WTC11 (cell line): ENCODE measurements at regions not wholly inside any gene's neighbourhood (a gene's known extent, or its start where the extent isn't known, plus 50 kb on each side); places are given as distances from the start of the nearest gene placed in this dataset.
"Not testable (repeated sequence)": the region's sequence is repeated elsewhere in the genome, so short reads cannot be mapped to it uniquely, and the experiment has no call there.

Source experiments
- ATAC-seq: fragments of 200-7000 bp; cut with Tn5 transposase; 2 replicates; pipeline ENCODE4 v1.10.0; 2021; ENCODE audit warnings: mild to moderate bottlenecking, moderate library complexity
- CTCF ChIA-PET: fragments of 300-600 bp; sonication (Branson Sonifier 250); formaldehyde crosslinking; loops from one replicate; lab custom pipeline; 2021; ENCODE audit warnings: antibody characterized with exemption; lab: Charles Lee
- POLR2A ChIA-PET: fragments of 350-600 bp; sonication (Branson Sonifier 250); formaldehyde crosslinking; loops from one replicate; lab custom pipeline; 2021; ENCODE audit warnings: antibody characterized with exemption; lab: Charles Lee
- DNase-seq: peaks from one replicate; pipeline ENCODE4 v3.0.0; 2021; ENCODE audit warnings: low spot score
- H3K27ac Mint-ChIP-seq: 2 replicates; pipeline ENCODE4 v1.8.0; 2021; ENCODE audit warnings: mixed read lengths
- H3K27me3 Mint-ChIP-seq: 2 replicates; pipeline ENCODE4 v1.8.0; 2021; ENCODE audit warnings: low read depth, mild to moderate bottlenecking, moderate library complexity, mixed read lengths
- H3K36me3 Mint-ChIP-seq: 2 replicates; pipeline ENCODE4 v1.8.0; 2021; ENCODE audit warnings: mixed read lengths
- H3K4me1 Mint-ChIP-seq: 2 replicates; pipeline ENCODE4 v1.8.0; 2022; ENCODE audit warnings: mixed read lengths
- H3K4me3 Mint-ChIP-seq: 2 replicates; pipeline ENCODE4 v1.8.0; 2021; ENCODE audit warnings: mild to moderate bottlenecking, moderate library complexity, mixed read lengths
- H3K9me3 Mint-ChIP-seq: 2 replicates; pipeline ENCODE4 v1.8.0; 2021; ENCODE audit warnings: mixed read lengths
- CREM ChIP-seq: sonication (generic); formaldehyde crosslinking; IDR thresholded peaks from 2 replicates; pipeline ENCODE4 v1.8.1; 2022; ENCODE audit warnings: mild to moderate bottlenecking, missing genetic modification reagents, moderate library complexity
- EMX1 ChIP-seq: fragments of 250-450 bp; sonication (Bioruptor Pico); IDR thresholded peaks from 2 replicates; pipeline ENCODE4 v1.8.0; 2021; ENCODE audit warnings: mild to moderate bottlenecking
- HMGA2 ChIP-seq: fragments of 250-450 bp; sonication (Bioruptor Pico); IDR thresholded peaks from 2 replicates; pipeline ENCODE4 v1.4.0; 2021; ENCODE audit warnings: mild to moderate bottlenecking, moderate library complexity
- NFATC4 ChIP-seq: fragments of 250-450 bp; sonication (Bioruptor Pico); IDR thresholded peaks from 2 replicates; pipeline ENCODE4 v1.9.0; 2021; ENCODE audit warnings: mild to moderate bottlenecking
- ZNF138 ChIP-seq: sonication (generic); formaldehyde crosslinking; conservative IDR thresholded peaks from 2 replicates; pipeline ENCODE4 v1.8.1; 2022; ENCODE audit warnings: mild to moderate bottlenecking, moderate library complexity, missing genetic modification reagents
- ZNF263 ChIP-seq: sonication (generic); formaldehyde crosslinking; IDR thresholded peaks from 2 replicates; pipeline ENCODE4 v1.8.1; 2022; ENCODE audit warnings: low read depth, mild to moderate bottlenecking, moderate library complexity, missing genetic modification reagents
- TF ChIP-seq, protein P1 (sequence below): sonication (generic); formaldehyde crosslinking; conservative IDR thresholded peaks from 2 replicates; pipeline ENCODE4 v1.8.1; 2022; ENCODE audit warnings: mild to moderate bottlenecking, missing genetic modification reagents
- TF ChIP-seq, protein P2 (sequence below): sonication (generic); formaldehyde crosslinking; IDR thresholded peaks from 2 replicates; pipeline ENCODE4 v1.8.0; 2023; ENCODE audit warnings: missing genetic modification reagents, mild to moderate bottlenecking, borderline replicate concordance
- TF ChIP-seq, protein P3 (sequence below): fragments of 250-450 bp; sonication (Bioruptor Pico); IDR thresholded peaks from 2 replicates; pipeline ENCODE4 v1.9.0; 2021; ENCODE audit warnings: mild to moderate bottlenecking, borderline replicate concordance
- TF ChIP-seq, protein P4 (sequence below): sonication (generic); formaldehyde crosslinking; IDR thresholded peaks from 2 replicates; pipeline ENCODE4 v1.8.1; 2023; ENCODE audit warnings: mild to moderate bottlenecking, moderate library complexity, missing genetic modification reagents
- TF ChIP-seq, protein P5 (sequence below): fragments of 250-450 bp; sonication (Bioruptor Pico); IDR thresholded peaks from 2 replicates; pipeline ENCODE4 v2.1.2; 2022; ENCODE audit warnings: mild to moderate bottlenecking, moderate library complexity
- TF ChIP-seq, protein P6 (sequence below): sonication (generic); formaldehyde crosslinking; IDR thresholded peaks from 2 replicates; pipeline ENCODE4 v1.8.1; 2023; ENCODE audit warnings: mild to moderate bottlenecking, missing genetic modification reagents
- TF ChIP-seq, protein P7 (sequence below): sonication (generic); formaldehyde crosslinking; IDR thresholded peaks from 2 replicates; pipeline ENCODE4 v1.8.0; 2023; ENCODE audit warnings: mild to moderate bottlenecking, missing genetic modification reagents

DNA sequence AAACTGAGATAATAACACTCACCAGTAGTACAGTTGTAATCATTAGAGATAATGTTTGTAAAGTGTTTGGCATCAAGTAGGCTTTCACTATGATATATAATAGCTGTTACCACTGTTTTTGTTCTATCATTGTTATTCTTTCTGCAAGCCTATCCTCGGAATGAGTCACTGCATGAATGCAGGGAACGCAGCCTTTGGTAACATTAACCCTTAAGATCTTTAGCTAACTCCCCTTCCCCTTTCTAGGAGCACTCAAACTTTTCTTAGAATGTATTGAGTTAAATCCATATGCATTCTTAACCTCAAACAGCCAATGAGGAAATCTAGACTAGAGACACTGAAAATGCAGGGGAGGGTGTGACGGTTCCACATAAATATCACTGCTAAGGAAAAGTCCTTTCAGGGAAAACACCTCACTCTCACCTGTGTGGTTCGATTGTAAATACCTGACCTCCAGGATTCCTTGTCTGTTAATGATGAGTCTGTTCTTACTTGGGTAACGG lies 467.3 kb downstream of the SETD4 start:
- POLR2A ChIA-PET, result no interaction called here
- Mint-ChIP-seq H3K27me3 (no peaks in the 10 kb centered on the region), H3K4me3 (no peak overlapping the region), H3K4me1 (peaks cover 24% of the 10 kb centered on the region), H3K27ac (peak overlapping the region; percentile 55), H3K9me3 (peaks cover 10% of the 10 kb centered on the region), H3K36me3 (no peaks in the 10 kb centered on the region)
- TF ChIP-seq CREM (CRISPR knock-in tag) (no peak), EMX1 (no peak), NFATC4 (CRISPR knock-in tag) (no peak), ZNF263 (CRISPR knock-in tag) (no peak), ZNF138 (CRISPR knock-in tag) (no peak), HMGA2 (CRISPR knock-in tag) (no peak)
- TF ChIP-seq, protein P1, sequence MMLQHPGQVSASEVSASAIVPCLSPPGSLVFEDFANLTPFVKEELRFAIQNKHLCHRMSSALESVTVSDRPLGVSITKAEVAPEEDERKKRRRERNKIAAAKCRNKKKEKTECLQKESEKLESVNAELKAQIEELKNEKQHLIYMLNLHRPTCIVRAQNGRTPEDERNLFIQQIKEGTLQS (CRISPR knock-in tag), result no peak
- TF ChIP-seq, protein P2, sequence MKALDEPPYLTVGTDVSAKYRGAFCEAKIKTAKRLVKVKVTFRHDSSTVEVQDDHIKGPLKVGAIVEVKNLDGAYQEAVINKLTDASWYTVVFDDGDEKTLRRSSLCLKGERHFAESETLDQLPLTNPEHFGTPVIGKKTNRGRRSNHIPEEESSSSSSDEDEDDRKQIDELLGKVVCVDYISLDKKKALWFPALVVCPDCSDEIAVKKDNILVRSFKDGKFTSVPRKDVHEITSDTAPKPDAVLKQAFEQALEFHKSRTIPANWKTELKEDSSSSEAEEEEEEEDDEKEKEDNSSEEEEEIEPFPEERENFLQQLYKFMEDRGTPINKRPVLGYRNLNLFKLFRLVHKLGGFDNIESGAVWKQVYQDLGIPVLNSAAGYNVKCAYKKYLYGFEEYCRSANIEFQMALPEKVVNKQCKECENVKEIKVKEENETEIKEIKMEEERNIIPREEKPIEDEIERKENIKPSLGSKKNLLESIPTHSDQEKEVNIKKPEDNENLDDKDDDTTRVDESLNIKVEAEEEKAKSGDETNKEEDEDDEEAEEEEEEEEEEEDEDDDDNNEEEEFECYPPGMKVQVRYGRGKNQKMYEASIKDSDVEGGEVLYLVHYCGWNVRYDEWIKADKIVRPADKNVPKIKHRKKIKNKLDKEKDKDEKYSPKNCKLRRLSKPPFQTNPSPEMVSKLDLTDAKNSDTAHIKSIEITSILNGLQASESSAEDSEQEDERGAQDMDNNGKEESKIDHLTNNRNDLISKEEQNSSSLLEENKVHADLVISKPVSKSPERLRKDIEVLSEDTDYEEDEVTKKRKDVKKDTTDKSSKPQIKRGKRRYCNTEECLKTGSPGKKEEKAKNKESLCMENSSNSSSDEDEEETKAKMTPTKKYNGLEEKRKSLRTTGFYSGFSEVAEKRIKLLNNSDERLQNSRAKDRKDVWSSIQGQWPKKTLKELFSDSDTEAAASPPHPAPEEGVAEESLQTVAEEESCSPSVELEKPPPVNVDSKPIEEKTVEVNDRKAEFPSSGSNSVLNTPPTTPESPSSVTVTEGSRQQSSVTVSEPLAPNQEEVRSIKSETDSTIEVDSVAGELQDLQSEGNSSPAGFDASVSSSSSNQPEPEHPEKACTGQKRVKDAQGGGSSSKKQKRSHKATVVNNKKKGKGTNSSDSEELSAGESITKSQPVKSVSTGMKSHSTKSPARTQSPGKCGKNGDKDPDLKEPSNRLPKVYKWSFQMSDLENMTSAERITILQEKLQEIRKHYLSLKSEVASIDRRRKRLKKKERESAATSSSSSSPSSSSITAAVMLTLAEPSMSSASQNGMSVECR, result no peak
- TF ChIP-seq, protein P3, sequence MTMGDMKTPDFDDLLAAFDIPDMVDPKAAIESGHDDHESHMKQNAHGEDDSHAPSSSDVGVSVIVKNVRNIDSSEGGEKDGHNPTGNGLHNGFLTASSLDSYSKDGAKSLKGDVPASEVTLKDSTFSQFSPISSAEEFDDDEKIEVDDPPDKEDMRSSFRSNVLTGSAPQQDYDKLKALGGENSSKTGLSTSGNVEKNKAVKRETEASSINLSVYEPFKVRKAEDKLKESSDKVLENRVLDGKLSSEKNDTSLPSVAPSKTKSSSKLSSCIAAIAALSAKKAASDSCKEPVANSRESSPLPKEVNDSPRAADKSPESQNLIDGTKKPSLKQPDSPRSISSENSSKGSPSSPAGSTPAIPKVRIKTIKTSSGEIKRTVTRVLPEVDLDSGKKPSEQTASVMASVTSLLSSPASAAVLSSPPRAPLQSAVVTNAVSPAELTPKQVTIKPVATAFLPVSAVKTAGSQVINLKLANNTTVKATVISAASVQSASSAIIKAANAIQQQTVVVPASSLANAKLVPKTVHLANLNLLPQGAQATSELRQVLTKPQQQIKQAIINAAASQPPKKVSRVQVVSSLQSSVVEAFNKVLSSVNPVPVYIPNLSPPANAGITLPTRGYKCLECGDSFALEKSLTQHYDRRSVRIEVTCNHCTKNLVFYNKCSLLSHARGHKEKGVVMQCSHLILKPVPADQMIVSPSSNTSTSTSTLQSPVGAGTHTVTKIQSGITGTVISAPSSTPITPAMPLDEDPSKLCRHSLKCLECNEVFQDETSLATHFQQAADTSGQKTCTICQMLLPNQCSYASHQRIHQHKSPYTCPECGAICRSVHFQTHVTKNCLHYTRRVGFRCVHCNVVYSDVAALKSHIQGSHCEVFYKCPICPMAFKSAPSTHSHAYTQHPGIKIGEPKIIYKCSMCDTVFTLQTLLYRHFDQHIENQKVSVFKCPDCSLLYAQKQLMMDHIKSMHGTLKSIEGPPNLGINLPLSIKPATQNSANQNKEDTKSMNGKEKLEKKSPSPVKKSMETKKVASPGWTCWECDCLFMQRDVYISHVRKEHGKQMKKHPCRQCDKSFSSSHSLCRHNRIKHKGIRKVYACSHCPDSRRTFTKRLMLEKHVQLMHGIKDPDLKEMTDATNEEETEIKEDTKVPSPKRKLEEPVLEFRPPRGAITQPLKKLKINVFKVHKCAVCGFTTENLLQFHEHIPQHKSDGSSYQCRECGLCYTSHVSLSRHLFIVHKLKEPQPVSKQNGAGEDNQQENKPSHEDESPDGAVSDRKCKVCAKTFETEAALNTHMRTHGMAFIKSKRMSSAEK (CRISPR knock-in tag), result no peak
- TF ChIP-seq, protein P4, sequence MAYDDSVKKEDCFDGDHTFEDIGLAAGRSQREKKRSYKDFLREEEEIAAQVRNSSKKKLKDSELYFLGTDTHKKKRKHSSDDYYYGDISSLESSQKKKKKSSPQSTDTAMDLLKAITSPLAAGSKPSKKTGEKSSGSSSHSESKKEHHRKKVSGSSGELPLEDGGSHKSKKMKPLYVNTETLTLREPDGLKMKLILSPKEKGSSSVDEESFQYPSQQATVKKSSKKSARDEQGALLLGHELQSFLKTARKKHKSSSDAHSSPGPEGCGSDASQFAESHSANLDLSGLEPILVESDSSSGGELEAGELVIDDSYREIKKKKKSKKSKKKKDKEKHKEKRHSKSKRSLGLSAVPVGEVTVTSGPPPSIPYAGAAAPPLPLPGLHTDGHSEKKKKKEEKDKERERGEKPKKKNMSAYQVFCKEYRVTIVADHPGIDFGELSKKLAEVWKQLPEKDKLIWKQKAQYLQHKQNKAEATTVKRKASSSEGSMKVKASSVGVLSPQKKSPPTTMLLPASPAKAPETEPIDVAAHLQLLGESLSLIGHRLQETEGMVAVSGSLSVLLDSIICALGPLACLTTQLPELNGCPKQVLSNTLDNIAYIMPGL (CRISPR knock-in tag), result no peak
- TF ChIP-seq, protein P5, sequence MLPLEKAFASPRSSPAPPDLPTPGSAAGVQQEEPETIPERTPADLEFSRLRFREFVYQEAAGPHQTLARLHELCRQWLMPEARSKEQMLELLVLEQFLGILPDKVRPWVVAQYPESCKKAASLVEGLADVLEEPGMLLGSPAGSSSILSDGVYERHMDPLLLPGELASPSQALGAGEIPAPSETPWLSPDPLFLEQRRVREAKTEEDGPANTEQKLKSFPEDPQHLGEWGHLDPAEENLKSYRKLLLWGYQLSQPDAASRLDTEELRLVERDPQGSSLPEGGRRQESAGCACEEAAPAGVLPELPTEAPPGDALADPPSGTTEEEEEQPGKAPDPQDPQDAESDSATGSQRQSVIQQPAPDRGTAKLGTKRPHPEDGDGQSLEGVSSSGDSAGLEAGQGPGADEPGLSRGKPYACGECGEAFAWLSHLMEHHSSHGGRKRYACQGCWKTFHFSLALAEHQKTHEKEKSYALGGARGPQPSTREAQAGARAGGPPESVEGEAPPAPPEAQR (CRISPR knock-in tag), result no peak
- TF ChIP-seq, protein P6, sequence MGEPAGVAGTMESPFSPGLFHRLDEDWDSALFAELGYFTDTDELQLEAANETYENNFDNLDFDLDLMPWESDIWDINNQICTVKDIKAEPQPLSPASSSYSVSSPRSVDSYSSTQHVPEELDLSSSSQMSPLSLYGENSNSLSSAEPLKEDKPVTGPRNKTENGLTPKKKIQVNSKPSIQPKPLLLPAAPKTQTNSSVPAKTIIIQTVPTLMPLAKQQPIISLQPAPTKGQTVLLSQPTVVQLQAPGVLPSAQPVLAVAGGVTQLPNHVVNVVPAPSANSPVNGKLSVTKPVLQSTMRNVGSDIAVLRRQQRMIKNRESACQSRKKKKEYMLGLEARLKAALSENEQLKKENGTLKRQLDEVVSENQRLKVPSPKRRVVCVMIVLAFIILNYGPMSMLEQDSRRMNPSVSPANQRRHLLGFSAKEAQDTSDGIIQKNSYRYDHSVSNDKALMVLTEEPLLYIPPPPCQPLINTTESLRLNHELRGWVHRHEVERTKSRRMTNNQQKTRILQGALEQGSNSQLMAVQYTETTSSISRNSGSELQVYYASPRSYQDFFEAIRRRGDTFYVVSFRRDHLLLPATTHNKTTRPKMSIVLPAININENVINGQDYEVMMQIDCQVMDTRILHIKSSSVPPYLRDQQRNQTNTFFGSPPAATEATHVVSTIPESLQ (CRISPR knock-in tag), result no peak
- TF ChIP-seq, protein P7, sequence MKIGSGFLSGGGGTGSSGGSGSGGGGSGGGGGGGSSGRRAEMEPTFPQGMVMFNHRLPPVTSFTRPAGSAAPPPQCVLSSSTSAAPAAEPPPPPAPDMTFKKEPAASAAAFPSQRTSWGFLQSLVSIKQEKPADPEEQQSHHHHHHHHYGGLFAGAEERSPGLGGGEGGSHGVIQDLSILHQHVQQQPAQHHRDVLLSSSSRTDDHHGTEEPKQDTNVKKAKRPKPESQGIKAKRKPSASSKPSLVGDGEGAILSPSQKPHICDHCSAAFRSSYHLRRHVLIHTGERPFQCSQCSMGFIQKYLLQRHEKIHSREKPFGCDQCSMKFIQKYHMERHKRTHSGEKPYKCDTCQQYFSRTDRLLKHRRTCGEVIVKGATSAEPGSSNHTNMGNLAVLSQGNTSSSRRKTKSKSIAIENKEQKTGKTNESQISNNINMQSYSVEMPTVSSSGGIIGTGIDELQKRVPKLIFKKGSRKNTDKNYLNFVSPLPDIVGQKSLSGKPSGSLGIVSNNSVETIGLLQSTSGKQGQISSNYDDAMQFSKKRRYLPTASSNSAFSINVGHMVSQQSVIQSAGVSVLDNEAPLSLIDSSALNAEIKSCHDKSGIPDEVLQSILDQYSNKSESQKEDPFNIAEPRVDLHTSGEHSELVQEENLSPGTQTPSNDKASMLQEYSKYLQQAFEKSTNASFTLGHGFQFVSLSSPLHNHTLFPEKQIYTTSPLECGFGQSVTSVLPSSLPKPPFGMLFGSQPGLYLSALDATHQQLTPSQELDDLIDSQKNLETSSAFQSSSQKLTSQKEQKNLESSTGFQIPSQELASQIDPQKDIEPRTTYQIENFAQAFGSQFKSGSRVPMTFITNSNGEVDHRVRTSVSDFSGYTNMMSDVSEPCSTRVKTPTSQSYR, result no peak
- CTCF ChIA-PET, result no interaction called here
- no peak for DNase-seq
- ATAC-seq, result peak; percentile 58

DNA sequence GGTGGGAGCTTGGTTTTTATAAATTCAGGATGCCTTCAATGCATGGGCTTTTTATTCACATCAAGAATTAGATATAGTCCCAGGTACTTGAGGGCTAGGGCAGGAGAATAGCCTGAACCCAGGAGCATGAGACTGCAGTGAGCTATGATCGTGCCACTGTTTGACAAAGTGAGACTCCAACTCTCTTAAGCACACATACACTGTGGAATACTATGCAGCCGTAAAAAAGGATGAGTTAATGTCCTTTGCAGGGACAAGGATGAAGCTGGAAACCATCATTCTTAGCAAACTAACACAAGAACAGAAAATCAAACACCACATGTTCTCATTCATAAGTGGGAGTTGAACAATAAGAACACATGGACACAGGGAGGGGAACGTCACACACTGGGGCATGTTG lies 470.0 kb downstream of the SETD4 start:
- POLR2A ChIA-PET, H3K27ac Mint-ChIP-seq, H3K4me3 Mint-ChIP-seq, ATAC-seq, H3K9me3 Mint-ChIP-seq, H3K36me3 Mint-ChIP-seq, CTCF ChIA-PET, H3K27me3 Mint-ChIP-seq, DNase-seq: not testable (repeated sequence)
- H3K4me1 Mint-ChIP-seq, result peaks cover 48% of the 10 kb centered on the region
